H1 (cell line): ENCODE measurements at regions not wholly inside any gene's neighbourhood (a gene's known extent, or its start where the extent isn't known, plus 50 kb on each side); places are given as distances from the start of the nearest gene placed in this dataset.

ENCODE experiments used
- ATF2 ChIP-seq: IDR thresholded peaks from 2 replicates; pipeline ENCODE4 v1.6.1; 2012; ENCODE audit warnings: low read length, inconsistent platforms
- ATF3 ChIP-seq: IDR thresholded peaks from 2 replicates; pipeline ENCODE4 v1.6.1; 2011; ENCODE audit warnings: low read depth, mild to moderate bottlenecking, low read length; ENCODE audit not compliant: insufficient read depth
- CHD7 ChIP-seq: fragments of 300-600 bp; sonication (generic); IDR thresholded peaks from 2 replicates; pipeline ENCODE4 v1.7.1; 2012; ENCODE audit warnings: low read length, moderate library complexity, mild to moderate bottlenecking, inconsistent platforms; ENCODE audit not compliant: insufficient replicate concordance
- E2F6 ChIP-seq: IDR thresholded peaks from 2 replicates; pipeline ENCODE4 v1.6.1; 2012; ENCODE audit warnings: inconsistent platforms
- EGR1 ChIP-seq: IDR thresholded peaks from 2 replicates; pipeline ENCODE4 v1.6.1; 2011; ENCODE audit warnings: low read depth, low read length, borderline replicate concordance
- JUN ChIP-seq: IDR thresholded peaks from 2 replicates; pipeline ENCODE4 v1.6.1; 2011; ENCODE audit warnings: low read depth, mild to moderate bottlenecking, improper control_type of control experiment, low read length
- SIX5 ChIP-seq: IDR thresholded peaks from 2 replicates; pipeline ENCODE4 v1.6.1; 2011; ENCODE audit warnings: mild to moderate bottlenecking, low read depth, low read length
- SP4 ChIP-seq: IDR thresholded peaks from 2 replicates; pipeline ENCODE4 v1.6.1; 2012; ENCODE audit warnings: low read length, inconsistent platforms
- SRF ChIP-seq: IDR thresholded peaks from 2 replicates; pipeline ENCODE4 v1.6.1; 2011; ENCODE audit warnings: mild to moderate bottlenecking, low read depth, low read length, moderate library complexity
- TEAD4 ChIP-seq: IDR thresholded peaks from 2 replicates; pipeline ENCODE4 v1.6.1; 2012; ENCODE audit warnings: low read depth, low read length, inconsistent platforms, mixed read lengths

- TF ChIP-seq CHD7 = no peak
- no peak for TF ChIP-seq JUN
- TF ChIP-seq SIX5 = no peak
- TF ChIP-seq ATF3 = no peak
- TF ChIP-seq SRF = no peak
- no peak for TF ChIP-seq E2F6
- TF ChIP-seq EGR1 = no peak
- TF ChIP-seq TEAD4 = no peak
- no peak for TF ChIP-seq ATF2
- no peak for TF ChIP-seq SP4
These were observed 62.2 kb upstream of the PMAIP1 start (continued) for GRCh38 chr18:59837586-59837985.
